ENCODE measurements at regions not wholly inside any gene's neighbourhood (a gene's known extent, or its start where the extent isn't known, plus 50 kb on each side); places are given as distances from the start of the nearest gene placed in this dataset.

DNA sequence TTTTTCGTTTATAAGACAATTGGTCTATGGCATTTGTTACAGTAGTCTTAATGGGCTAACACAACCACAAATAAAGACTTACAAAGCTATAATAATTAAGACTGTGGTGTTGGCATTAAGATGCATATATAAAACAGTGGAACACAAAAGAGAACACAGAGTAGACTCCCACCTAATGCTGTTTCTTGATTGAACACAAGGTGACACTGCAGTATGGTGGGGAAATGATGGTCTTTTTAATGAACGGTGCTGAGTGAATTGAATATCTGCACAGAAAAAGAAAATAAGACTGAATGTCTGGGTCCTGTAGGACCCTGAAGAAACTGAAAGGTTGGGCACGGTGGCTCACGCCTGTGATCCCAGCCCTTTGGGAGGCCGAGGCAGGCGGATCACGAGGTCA is 1136.6 kb upstream of the NXPH2 start:
- TF ChIP-seq, protein P1, sequence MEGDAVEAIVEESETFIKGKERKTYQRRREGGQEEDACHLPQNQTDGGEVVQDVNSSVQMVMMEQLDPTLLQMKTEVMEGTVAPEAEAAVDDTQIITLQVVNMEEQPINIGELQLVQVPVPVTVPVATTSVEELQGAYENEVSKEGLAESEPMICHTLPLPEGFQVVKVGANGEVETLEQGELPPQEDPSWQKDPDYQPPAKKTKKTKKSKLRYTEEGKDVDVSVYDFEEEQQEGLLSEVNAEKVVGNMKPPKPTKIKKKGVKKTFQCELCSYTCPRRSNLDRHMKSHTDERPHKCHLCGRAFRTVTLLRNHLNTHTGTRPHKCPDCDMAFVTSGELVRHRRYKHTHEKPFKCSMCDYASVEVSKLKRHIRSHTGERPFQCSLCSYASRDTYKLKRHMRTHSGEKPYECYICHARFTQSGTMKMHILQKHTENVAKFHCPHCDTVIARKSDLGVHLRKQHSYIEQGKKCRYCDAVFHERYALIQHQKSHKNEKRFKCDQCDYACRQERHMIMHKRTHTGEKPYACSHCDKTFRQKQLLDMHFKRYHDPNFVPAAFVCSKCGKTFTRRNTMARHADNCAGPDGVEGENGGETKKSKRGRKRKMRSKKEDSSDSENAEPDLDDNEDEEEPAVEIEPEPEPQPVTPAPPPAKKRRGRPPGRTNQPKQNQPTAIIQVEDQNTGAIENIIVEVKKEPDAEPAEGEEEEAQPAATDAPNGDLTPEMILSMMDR (IDR thresholded peaks at IDR 0.05; ENCODE audit: low read length), result 0 out of 2 replicates have a peak, but pooled peaks have one; percentile 11
- TF ChIP-seq EZH2 (IDR thresholded peaks at IDR 0.05; ENCODE audit: borderline replicate concordance, low read length), result no peak

All from OCI-LY1 (cell line).